HL-60 (cell line): ENCODE measurements at regions not wholly inside any gene's neighbourhood (a gene's known extent, or its start where the extent isn't known, plus 50 kb on each side); places are given as distances from the start of the nearest gene placed in this dataset.

Experiments used
- CTCF ChIP-seq: IDR thresholded peaks from one replicate; pipeline ENCODE4 v1.5.1; 2011; ENCODE audit warnings: low read length, control low read depth, inconsistent platforms; ENCODE audit not compliant: insufficient read depth
- GABPA ChIP-seq: IDR thresholded peaks from 2 replicates; pipeline ENCODE4 v1.6.1; 2012; ENCODE audit warnings: low read depth
- POLR2AphosphoS5 ChIP-seq: IDR thresholded peaks from 2 replicates; pipeline ENCODE4 v1.6.1; 2012; ENCODE audit warnings: low read depth
- REST ChIP-seq: IDR thresholded peaks from 2 replicates; pipeline ENCODE4 v1.6.1; 2012; ENCODE audit warnings: low read depth; ENCODE audit not compliant: insufficient replicate concordance
- SPI1 ChIP-seq: IDR thresholded peaks from 2 replicates; pipeline ENCODE4 v1.6.1; 2012; ENCODE audit warnings: low read depth, mild to moderate bottlenecking, borderline replicate concordance

- TF ChIP-seq CTCF (no peak), GABPA (no peak), REST (no peak), POLR2AphosphoS5 (no peak), SPI1 (no peak)
These were observed 201.8 kb upstream of the PPP2R2D start for GRCh38 chr10:131698986-131699385.
